Psoas muscle (tissue), 7 donors: ENCODE measurements at regions not wholly inside any gene's neighbourhood (a gene's known extent, or its start where the extent isn't known, plus 50 kb on each side); places are given as distances from the start of the nearest gene placed in this dataset.

ENCODE experiments used
- ATAC-seq, 4 donors: fragments of 200-7000 bp; cut with Tn5 transposase; one replicate each; pipeline ENCODE4 v1.9.1; 2020; ENCODE audit warnings: moderate library complexity in 3 of 4, mild to moderate bottlenecking in 2 of 4
- DNase-seq, 2 donors: peaks; one replicate each; pipeline ENCODE4 v3.0.0-alpha.2; 2020
- H3K27ac ChIP-seq: fragments of 200-600 bp; one replicate; pipeline ENCODE4 v1.8.0; 2022
- H3K27me3 ChIP-seq, 3 donors: fragments of 200-600 bp in 1 of 3; one replicate each; pipeline versions ENCODE4 v1.6.1 to v1.8.0; 2013 to 2022; ENCODE audit warnings: low read length in 2 of 3, mild to moderate bottlenecking in 2 of 3, moderate library complexity in 1 of 3; ENCODE audit not compliant: insufficient read depth in 3 of 3
- H3K36me3 ChIP-seq, 2 donors: fragments of 200-600 bp in 1 of 2; one replicate each; pipeline versions ENCODE4 v1.6.1 to v1.8.0; 2013 to 2022; ENCODE audit warnings: low read depth in 1 of 2, mild to moderate bottlenecking in 1 of 2, moderate library complexity in 1 of 2; ENCODE audit not compliant: insufficient read depth in 1 of 2
- H3K4me1 ChIP-seq: fragments of 200-600 bp; one replicate; pipeline ENCODE4 v1.8.0; 2022
- H3K4me3 ChIP-seq: fragments of 200-600 bp; one replicate; pipeline ENCODE4 v1.8.0; 2022; ENCODE audit warnings: mild to moderate bottlenecking
- H3K9me3 ChIP-seq: fragments of 200-600 bp; one replicate; pipeline ENCODE4 v1.8.0; 2022
- WGBS, 3 donors: extraction: QIAGEN DNeasy Blood & Tissue Kit; methylation state at CpG; one replicate each; pipeline versions ENCODE4 v1.1.6 to v1.1.7; 2013; 5-methylcytosine and 5-hydroxymethylcytosine counted together
- intact Hi-C, 2 donors: fragments of 100-400 bp; cut with DNase I; formaldehyde crosslinking; loops; one replicate each; pipeline versions ENCODE4 v1.11.0 to v1.14.2; 2022
- TF ChIP-seq, protein P1 (sequence below): fragments of 200-600 bp; IDR thresholded peaks from one replicate; pipeline ENCODE4 v1.8.0; 2022; ENCODE audit warnings: antibody characterized with exemption
- donor health status: healthy with polysubstance abuse.
- donor health status: DM: no; HTN: no; CAD: no; lungs with moderate emphysema.
- donor health status: Bipolar disorder and iron deficiency.
- donor health status: healthy.
- donor health status: DM: yes; HTN: yes; CAD: no.
- donor health status: DM: no; HTN: no; CAD: no.
- donor health status: DM: yes; HTN: yes; CAD: no.

DNA sequence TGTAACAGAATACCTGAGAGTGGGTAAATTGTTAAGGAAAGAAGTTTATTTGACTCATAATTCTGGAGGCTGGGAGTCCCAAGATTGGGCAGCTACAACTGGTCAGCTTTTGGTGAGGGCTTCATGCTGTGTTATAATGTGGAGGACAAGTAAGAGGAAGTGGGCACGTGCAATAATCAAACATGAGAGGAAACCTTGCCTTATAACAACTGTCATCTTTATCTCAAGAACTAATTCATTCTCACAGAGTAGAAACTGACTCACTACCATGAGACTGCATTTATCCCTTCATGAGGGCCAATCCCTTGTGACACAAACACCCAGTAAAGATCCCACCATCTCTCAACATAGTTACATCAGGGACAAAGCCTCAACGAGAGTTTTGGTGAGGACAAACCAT is 318.1 kb upstream of the NT5C1B start:
- no peak for DNase-seq
- TF ChIP-seq, protein P1, sequence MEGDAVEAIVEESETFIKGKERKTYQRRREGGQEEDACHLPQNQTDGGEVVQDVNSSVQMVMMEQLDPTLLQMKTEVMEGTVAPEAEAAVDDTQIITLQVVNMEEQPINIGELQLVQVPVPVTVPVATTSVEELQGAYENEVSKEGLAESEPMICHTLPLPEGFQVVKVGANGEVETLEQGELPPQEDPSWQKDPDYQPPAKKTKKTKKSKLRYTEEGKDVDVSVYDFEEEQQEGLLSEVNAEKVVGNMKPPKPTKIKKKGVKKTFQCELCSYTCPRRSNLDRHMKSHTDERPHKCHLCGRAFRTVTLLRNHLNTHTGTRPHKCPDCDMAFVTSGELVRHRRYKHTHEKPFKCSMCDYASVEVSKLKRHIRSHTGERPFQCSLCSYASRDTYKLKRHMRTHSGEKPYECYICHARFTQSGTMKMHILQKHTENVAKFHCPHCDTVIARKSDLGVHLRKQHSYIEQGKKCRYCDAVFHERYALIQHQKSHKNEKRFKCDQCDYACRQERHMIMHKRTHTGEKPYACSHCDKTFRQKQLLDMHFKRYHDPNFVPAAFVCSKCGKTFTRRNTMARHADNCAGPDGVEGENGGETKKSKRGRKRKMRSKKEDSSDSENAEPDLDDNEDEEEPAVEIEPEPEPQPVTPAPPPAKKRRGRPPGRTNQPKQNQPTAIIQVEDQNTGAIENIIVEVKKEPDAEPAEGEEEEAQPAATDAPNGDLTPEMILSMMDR, result no peak
- Histone ChIP-seq H3K4me1 (no peaks in the 10 kb centered on the region), H3K4me3 (no peak overlapping the region), H3K27me3 (no peaks in the 10 kb centered on the region), H3K27ac (no peak overlapping the region), H3K9me3 (no peaks in the 10 kb centered on the region), H3K36me3 (no peaks in the 10 kb centered on the region)
- no peak for ATAC-seq
- intact Hi-C loops, result no loop called here
- WGBS, 3 donors, result 74 to 79% (median 77%) methylated on average over 2 of the region's 2 CpGs

DNA sequence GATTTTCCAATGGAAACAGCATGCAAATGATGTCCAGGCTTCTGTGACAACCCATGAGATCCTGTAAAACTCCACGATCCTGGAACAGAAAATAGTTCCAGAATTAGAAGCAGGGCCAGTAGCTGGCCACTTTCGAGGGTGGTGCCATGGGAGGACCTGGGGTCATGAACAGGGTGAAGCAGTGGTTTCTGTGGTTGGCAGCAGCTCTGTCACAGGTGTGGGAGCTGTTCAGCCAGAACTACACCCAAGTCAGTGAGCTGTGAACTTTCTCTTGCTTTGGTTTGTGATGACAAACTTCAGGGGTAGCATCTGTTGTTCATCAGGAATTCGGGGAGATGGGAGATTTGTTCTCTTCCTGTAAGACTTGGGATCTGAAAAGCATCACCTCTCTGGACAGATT is 314.4 kb upstream of the NT5C1B start:
- intact Hi-C loops, result no loop called here
- H3K36me3 ChIP-seq, result no peaks in the 10 kb centered on the region
- H3K4me3 ChIP-seq, result no peak overlapping the region
- ATAC-seq (no peak), DNase-seq (no peak)
- H3K27ac ChIP-seq, result no peak overlapping the region
- TF ChIP-seq, protein P1, result no peak
- WGBS, 3 donors, result 42 to 59% (median 54%) methylated on average over 3 of the region's 3 CpGs
- H3K27me3 ChIP-seq, result no peaks in the 10 kb centered on the region
- no peaks in the 10 kb centered on the region for H3K9me3 ChIP-seq
- H3K4me1 ChIP-seq, result peaks cover 5% of the 10 kb centered on the region

DNA sequence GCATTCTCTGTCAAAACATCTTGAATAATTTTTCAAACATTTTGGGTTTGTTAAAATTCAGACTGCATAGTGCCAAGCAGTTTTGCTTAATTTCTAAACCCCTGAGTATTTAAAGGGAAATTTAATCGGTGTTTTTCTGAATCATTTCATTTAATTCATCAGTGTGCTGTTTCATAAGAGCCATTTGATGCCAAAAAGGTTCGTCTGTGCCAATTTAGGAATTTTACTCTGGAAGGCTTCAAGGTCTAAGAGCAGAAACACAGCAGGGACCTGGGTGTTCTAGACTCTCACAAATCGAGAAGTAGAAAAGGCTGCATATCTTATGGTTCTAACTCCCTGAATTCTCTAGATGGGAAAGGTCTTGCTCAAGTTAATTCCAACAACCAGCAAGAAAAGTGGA is 311.9 kb upstream of the NT5C1B start:
- ATAC-seq, result peak in 1 of 4 donors; percentile 47
- Histone ChIP-seq H3K36me3 (no peaks in the 10 kb centered on the region), H3K4me1 (peaks cover 5% of the 10 kb centered on the region), H3K27me3 (no peaks in the 10 kb centered on the region), H3K27ac (no peak overlapping the region), H3K9me3 (no peaks in the 10 kb centered on the region), H3K4me3 (no peak overlapping the region)
- WGBS, 3 donors, result 21 to 38% (median 26%) methylated on average over 3 of the region's 3 CpGs
- DNase-seq, result no peak
- intact Hi-C loops, result no loop called here
- TF ChIP-seq, protein P1, result no peak

DNA sequence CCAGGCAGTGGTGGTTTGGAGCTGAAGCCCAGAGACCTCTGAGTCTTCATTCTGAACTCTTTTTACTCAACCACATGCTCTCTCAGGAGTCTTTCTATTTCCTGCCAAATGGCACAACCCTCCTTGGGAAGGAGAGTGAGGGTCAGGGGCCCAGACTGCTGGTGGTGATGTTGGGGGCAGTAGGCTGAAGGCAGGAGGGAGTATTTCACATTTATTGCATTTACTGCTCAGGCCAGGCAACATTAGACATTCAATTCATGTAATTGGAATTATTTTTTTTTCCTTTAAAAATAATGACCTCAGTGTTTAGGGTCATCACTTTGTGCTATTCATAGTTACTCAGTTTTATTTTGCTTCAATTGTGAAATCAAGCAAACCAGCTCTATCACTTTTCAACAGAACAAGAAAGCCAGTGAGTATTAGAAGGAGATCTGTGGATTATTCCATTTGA is 311.3 kb upstream of the NT5C1B start:
- TF ChIP-seq, protein P1, result no peak
- ATAC-seq, result peak; percentile 37 to 70 (median 50)
- intact Hi-C loops, result no loop called here

DNA sequence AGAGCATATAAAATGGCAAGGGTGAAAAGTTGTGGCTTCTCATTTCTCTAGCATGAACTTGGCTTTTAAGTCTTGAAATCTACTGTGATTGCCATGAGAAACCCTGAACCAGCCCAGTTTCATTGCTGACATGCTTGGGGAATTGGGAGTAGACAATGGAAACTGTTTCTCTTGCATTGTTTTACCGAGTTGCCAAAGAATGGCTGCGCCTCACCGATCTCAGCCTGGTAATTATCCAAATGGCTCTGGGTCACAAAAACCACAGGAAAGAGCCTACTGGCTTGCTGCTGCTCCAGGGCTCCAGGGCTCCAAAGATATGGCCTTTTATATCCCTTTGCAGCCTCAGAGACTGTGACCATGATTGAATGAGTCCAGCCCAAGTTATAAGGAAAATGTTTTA is 310.4 kb upstream of the NT5C1B start:
- Histone ChIP-seq H3K4me3 (no peak overlapping the region), H3K9me3 (no peaks in the 10 kb centered on the region), H3K27ac (no peak overlapping the region), H3K36me3 (no peaks in the 10 kb centered on the region), H3K4me1 (peaks cover 5% of the 10 kb centered on the region), H3K27me3 (no peaks in the 10 kb centered on the region)
- TF ChIP-seq, protein P1, result no peak
- 39 to 49% (median 40%) methylated on average over 3 of the region's 3 CpGs for WGBS, 3 donors
- intact Hi-C loops, result no loop called here
- DNase-seq (no peak), ATAC-seq (peak in 2 of 4 donors; percentile 19 to 36)

More for the DNA sequence above, 311.3 kb upstream of the NT5C1B start:
- Histone ChIP-seq H3K27ac (no peak overlapping the region), H3K9me3 (no peaks in the 10 kb centered on the region), H3K4me1 (peaks cover 5% of the 10 kb centered on the region), H3K4me3 (no peak overlapping the region), H3K36me3 (no peaks in the 10 kb centered on the region), H3K27me3 (no peaks in the 10 kb centered on the region)
- peak; percentile 19 to 57 for DNase-seq
